GM18868 (cell line): ENCODE measurements at regions not wholly inside any gene's neighbourhood (a gene's known extent, or its start where the extent isn't known, plus 50 kb on each side); places are given as distances from the start of the nearest gene placed in this dataset.

ENCODE experiments used
- ATAC-seq: cut with Tn5 transposase; IDR thresholded peaks from one replicate; pipeline ENCODE4 v1.9.1; 2021; ENCODE audit warnings: mild to moderate bottlenecking, moderate library complexity; ENCODE audit not compliant: unreplicated experiment

GRCh38 chr4:89556601-89557305, 249.2 kb upstream of the GPRIN3 start:
- no peak for ATAC-seq

DNA sequence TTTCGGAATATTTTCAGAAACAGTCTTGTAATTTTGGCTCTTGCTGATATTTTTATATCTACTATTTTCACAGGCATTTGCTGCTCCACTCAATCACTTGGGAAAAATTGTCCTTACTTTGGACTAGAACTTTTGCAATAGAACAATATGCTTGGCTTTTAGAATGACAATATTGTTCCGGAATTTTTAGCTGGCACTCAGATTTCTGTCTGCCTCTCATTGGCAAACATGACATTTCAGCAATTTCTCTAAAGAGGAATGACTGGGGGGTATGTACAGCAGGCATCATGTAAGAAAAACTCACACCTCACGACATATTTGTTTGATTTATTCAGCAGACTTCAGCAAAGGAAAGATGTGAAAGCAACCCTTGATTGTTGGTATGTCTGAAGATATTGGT, 243.6 kb upstream of the GPRIN3 start:
- ATAC-seq: no peak

GRCh38 chr4:89549907-89550306, 242.3 kb upstream of the GPRIN3 start:
- ATAC-seq: no peak

- ATAC-seq: no peak
Measured at GRCh38 chr4:89545315-89545714, 237.7 kb upstream of the GPRIN3 start.

DNA sequence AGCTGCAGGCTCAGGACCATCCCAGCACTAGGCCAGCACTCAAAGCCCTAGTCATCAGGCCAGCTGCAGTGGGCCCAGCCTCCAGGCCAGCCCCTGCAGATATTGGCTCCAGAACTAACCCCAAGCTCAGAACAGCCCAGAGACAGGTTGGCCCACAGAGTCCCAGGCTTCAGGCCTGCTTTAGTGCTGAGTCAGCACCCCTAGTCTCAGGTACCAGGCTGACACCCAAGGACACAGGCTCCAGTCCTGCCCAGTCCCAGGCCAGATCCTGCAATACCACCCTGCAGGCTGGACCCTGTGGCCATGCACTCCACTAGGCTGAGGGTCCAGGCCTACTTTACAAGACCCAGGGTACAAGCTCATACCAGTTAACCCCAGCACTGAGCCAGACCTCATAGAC, 234.4 kb upstream of the GPRIN3 start:
- ATAC-seq: no peak

DNA sequence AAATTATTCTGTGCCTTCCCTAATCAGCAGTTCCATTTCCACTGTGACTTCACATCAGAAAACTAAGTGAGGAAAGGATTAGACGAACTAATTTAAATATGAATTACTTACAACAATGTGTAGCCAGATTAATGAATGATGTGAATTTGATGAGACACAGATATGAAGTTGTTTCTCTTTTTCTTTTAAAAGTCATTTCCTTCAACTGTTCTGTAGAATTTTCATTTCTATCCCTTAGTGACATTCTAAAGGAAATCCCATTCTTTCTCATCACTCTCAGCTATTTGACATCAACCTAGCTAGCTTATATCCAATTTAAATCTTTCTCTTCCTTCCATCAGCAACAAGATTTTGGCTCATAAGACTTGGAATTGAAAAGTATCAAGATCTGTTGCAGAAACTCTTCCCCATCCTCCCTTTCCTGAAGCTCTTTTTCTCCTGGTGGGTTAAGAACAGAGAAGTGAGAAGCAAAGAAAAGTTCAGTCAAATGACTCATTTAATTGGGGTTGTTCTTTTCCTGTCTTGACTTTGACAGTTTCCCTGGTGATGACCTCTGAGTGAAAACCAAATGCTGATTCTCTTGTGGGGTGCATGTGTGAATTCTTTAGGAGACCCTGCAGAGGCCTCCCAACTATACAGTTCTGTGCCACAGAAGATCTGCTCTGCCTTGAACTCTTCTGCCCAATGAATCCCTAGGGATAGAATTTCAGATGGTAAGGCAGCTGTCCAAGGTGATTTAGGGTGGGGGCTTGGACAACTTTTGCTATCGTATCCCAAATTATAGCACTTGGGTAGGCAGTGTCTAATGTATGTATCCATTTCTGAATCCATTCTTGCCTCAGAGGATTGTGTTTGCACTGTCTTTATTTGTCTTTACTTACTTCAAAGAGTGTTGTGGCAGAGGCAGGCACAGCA, 232.5 kb upstream of the GPRIN3 start:
- no peak for ATAC-seq

DNA sequence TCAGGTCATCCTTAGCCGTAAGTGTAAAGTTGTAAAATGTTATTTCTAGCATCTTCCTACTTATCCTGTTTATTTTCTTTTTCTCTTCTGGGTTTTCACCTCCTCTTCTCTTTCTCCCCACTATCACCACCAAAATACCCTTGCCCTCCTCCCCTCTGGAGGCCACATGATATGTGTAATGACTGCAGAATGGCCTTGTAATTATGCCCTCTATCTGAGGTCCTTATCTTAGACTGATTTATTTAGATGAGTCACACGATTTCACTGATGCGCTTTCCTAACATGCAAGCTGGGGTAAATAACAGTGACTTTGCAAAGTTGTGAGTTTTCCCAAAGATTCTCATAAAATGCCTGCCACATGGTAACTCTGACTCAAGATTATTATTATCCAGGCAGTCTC, 231.8 kb upstream of the GPRIN3 start:
- ATAC-seq: no peak

DNA sequence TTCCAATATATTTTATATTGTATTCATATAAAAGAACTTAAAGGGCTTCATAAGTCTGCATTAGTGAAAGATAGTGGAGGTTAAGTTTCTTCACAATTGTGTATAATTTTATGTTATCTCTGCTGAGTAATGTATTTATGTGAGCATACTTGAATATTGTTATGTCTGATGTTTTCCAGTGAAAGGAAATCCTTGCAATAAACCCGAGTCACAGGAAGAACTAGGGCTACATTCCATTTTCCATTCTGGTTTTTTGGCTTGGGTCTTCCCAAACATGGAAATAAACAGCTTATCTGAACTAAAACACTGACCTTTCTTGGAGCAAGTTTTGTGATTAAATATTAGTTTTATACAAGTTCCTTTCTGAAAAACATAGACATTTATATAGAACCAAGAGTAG, 231.3 kb upstream of the GPRIN3 start:
- ATAC-seq: no peak

DNA sequence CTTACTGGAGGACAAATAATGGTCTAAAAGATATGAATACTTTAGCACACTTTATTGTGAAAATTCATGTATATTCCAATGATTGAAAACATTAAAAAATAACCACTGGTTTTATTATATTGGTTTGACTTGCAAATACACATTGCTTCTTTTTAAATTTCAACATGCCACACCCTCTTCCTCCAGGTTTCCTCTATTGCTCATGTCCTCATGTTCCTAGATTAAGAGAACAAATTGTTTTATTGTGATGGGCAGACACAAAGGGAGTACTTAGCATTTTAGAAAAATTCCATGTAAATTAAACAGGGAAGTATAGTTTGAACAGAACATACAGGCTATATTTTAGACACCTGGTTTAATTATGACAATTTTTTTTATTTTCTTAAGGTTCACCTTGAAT, 230.6 kb upstream of the GPRIN3 start:
- no peak for ATAC-seq

GRCh38 chr4:89537281-89537680, 229.7 kb upstream of the GPRIN3 start:
- ATAC-seq: no peak

GRCh38 chr4:89535251-89535650, 227.7 kb upstream of the GPRIN3 start:
- ATAC-seq: no peak

GRCh38 chr4:89534356-89534755, 226.8 kb upstream of the GPRIN3 start:
- ATAC-seq: no peak

DNA sequence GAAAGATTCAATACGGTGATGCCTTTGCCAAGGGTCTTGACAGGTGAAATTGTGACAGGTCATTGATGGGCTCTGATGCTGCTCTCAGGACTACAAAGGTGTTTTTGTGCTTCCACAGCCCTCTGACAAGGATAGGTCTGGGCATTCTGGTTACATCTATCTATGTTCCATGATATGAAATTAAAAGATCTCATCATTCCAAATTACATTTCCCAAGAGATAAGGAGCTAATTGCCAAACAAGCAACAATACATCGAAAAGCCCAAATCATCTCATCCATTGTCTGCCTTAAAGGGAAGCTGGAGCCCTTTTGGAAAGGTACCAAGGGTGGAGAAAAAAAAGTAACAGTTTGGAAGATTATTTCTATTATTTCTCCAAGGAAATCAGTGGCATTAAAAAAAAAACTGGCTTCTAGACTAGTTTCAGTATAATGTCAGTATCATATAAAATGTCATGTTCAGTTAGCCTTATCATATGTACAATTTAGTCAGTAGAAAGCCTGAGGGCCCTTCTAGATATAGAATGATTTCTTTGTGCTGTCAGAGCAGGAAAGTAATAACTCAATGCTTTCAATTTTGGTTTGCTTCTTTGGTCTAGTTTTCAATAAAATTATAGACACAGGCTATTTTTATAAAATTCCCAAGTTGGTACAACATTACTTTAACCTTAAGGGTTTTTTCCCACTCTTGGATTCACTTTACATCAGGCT, 224.5 kb upstream of the GPRIN3 start:
- no peak for ATAC-seq

GRCh38 chr4:89528526-89529133, 221.0 kb upstream of the GPRIN3 start:
- ATAC-seq: no peak

GRCh38 chr4:89521826-89522225, 214.2 kb upstream of the GPRIN3 start:
- no peak for ATAC-seq

GRCh38 chr4:89519771-89520320, 212.2 kb upstream of the GPRIN3 start:
- ATAC-seq: no peak

- ATAC-seq: no peak
Measured at GRCh38 chr4:89518259-89518658, 210.7 kb upstream of the GPRIN3 start.

GRCh38 chr4:89514811-89515210, 207.2 kb upstream of the GPRIN3 start:
- no peak for ATAC-seq

GRCh38 chr4:89511776-89512175, 204.2 kb upstream of the GPRIN3 start:
- no peak for ATAC-seq

GRCh38 chr4:89509708-89510281, 202.2 kb upstream of the GPRIN3 start:
- ATAC-seq: peak; percentile 100
